ENCODE measurements at regions not wholly inside any gene's neighbourhood (a gene's known extent, or its start where the extent isn't known, plus 50 kb on each side); places are given as distances from the start of the nearest gene placed in this dataset.
"Not testable (repeated sequence)": the region's sequence is repeated elsewhere in the genome, so short reads cannot be mapped to it uniquely, and the experiment has no call there.

GRCh38 chr3:76222201-76222600, 436.9 kb upstream of the ZNF717 start:
- no peak for DNase-seq

DNA sequence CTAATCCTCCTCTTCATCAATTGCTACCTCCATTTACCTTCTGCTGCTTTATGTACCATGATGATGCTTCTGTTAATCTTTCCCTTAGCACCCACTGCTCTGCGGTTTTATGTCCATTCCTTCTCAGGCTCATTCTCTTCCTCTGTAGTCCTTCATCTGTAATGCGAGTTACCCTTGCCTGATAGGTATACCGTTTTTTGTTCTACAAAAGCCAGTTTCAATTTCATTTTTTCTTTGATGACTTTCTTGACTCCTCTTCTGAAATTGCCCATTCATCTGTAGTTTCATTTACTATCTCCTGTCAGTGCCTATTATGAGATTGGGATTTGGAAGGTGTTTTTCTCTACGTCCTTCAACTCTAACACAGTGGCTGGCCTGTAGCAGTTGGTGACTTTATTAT, 445.9 kb upstream of the ZNF717 start:
- no peak for DNase-seq

GRCh38 chr3:76242886-76243753, 457.8 kb upstream of the ZNF717 start:
- DNase-seq, result no peak

GRCh38 chr3:76245073-76245472, 459.7 kb upstream of the ZNF717 start:
- peak; percentile 5 for DNase-seq

- no peak for DNase-seq
Measured at GRCh38 chr3:76245622-76246021, 460.3 kb upstream of the ZNF717 start.

- no peak for DNase-seq
Measured at GRCh38 chr3:76264496-76264895, 479.1 kb upstream of the ZNF717 start.

DNA sequence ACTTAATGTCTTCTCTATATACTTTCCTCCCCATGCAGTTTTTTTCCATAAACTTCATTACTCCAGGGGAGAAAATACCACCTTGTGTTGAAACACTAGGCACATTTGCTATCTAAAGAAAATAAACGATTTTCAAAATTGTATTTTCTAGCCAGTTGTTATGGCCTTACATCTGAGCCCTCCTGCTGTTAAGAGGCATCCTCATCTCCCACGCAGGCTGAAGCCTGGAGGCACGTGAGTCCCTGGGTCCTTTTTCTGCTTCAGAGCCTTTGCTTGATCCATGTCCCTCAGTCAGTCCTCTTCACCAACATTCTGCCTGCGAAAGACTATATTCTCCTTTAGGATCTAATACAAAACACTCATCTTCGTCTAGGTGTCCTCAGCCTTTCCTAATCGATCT, 479.6 kb upstream of the ZNF717 start:
- no peak for DNase-seq

GRCh38 chr3:76266511-76266910, 481.2 kb upstream of the ZNF717 start:
- no peak for DNase-seq

DNA sequence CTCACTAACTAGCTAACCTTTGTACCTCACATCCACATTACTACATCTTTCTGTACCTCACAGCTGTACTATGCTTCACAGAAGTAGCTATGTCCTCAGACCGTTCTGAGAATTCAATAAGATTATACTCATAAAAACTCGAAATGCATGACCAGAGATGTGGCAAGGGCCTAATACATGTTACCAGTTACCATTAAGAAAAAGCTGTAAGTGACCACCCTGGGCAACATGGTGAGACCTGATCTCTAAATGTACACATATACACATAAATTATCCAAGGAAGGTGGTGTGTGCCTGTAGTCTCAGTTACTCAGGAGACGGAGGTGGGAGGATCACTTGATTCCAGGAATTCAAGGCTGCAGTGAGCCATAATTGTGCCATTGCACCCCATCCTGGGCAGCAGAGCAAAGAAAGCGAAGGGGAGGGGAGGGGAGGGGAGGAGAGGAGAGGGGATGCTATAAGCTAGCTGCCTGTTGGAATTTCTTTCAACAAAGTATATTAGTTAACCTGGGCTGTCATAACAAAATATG, 482.6 kb upstream of the ZNF717 start:
- no peak for DNase-seq

DNA sequence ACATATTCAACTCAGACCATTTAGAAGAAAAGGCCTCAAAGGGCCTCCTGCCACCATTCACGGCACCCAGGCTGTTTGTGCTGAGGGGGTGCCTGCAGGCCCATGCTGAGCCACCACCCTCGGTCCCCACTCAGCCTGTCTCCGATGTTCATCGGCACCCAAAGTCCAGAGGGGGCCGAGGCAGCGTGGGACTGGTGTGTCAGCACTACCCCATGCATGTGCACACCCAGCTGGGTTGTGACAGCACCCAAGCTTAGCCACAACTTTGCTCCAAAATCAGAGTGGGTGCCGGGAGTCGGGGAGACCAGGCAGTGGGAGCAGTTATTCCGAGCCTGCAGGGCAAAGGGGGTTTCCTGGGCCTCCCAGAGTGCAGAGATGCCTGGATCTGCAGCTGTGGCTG, 508.5 kb upstream of the ZNF717 start:
- no peak for DNase-seq

- no peak for DNase-seq
Measured at GRCh38 chr3:76300746-76301145, 515.4 kb upstream of the ZNF717 start.

DNA sequence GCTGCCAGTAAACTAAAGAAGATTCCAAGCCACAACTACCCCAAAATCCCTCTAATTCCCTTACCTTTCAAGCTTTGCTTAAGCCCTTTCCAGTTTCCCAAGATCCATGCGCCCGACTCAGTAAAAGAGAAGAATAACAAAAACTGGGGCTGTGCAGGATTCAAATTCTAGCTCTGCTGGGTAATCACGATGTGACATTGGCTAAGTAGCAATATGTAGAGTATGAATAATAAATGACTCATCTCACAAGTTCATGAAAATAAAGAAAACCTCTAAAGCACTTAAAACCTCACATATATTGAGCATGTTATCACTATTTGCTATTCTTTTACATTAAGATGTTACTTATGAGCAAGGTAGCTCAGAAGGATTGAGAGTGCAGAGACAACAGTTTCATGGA, 522.2 kb upstream of the ZNF717 start:
- peak; percentile 9 for DNase-seq

DNA sequence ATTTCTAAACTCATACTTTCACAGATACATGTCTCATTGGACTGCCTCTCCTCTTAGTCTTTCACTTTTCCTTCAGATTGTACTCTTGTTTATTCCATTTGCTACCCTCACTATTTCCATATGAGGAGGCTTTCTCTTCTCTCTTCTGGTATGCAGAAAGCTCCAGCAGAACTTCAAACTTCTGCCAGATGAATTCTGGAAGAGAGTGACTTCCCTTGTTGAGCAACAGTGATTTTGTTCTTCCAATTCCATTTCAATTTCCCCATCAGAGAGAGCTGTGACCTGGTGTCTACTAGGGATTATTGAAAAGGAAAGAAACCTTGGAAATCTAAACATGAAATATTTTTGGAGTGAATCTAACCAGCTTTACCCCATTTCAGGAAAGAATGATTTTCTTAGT, 523.2 kb upstream of the ZNF717 start:
- peak; percentile 39 for DNase-seq

DNA sequence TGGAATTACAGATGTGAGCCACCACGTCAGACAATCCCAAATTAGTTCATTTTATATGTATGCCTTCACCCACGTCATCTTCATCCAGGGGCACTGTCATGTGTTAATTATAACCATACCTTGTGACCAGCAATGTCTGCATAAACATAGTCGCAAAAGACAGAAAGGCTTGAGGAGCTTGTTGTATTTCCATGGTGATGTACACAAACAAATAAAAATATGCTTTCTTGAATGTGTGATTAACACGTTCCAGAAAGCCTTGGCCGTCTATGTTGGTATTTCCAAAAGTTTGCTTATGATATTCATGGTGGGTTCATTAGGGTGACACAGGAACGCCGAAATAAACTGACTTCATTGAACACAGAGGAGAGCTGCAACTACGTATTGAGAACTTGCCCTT, 524.7 kb upstream of the ZNF717 start:
- no peak for DNase-seq

DNA sequence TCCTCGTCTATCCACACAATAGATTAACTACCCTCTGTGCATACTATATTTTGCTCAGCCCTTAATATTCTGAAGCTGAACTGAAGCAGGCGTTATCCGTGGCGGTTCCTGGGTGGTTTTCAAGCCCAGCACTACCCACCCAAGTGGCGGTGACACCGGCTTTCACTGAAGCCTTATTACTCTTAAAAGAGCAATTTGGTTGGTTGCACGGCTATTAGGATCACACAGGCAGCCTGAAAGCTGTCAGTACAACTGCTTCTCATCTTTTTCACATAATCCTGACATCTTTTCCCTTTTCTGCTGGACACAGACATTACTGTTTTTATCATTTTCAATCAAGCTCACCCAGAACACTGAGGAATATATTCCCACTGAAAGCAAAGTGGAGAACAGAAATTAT, 525.3 kb upstream of the ZNF717 start:
- DNase-seq, result no peak

- DNase-seq, result no peak
Measured at GRCh38 chr3:76311941-76312340, 526.6 kb upstream of the ZNF717 start.

GRCh38 chr3:76315906-76316305, 530.6 kb upstream of the ZNF717 start:
- DNase-seq, result not testable (repeated sequence)

- no peak for DNase-seq
Measured at GRCh38 chr3:76321614-76322013, 536.3 kb upstream of the ZNF717 start.

GRCh38 chr3:76324101-76324500, 538.8 kb upstream of the ZNF717 start:
- no peak for DNase-seq

- no peak for DNase-seq
Measured at GRCh38 chr3:76345878-76346277, 560.5 kb upstream of the ZNF717 start.

DNA sequence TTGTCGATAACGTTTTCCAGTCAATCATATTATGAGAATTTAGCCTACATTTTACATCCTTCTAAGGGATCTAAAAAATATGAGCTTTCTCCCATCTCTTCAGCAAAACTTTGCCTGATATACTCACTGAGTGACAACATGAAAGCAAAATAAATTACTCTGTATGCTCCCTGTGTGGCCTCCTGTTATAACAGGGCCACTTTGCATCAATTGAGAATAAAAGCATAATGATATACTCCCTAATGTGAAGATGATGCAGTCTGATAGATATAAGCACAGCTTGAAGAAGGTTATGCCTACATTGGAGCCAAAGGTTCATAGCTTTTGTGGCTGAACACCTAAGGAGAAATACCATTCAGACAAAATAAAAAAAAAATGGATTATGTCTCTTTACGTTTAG, 561.3 kb upstream of the ZNF717 start:
- DNase-seq, result no peak

- no peak for DNase-seq
Measured at GRCh38 chr3:76349715-76350480, 564.5 kb upstream of the ZNF717 start.

DNA sequence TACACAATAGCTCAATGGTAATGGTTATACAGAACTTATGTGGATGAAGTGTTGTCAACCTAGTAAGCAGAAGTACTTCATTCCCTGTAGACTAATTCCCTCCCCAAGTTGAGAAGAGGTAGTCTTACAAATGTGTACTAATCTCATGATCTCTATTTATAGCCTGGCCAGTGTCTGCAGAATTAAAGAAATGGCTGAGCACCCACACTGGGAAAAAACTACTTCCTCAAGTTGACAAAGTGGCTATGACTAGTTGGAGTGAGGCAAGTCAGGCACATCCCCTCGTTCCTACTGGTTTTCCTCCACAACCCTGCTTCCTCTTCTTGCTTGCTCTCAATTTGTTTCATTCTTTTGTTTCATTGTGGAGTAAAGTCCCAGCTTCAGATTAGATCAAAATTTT, 566.7 kb upstream of the ZNF717 start:
- no peak for DNase-seq
